IMR-90 (cell line): ENCODE measurements at regions not wholly inside any gene's neighbourhood (a gene's known extent, or its start where the extent isn't known, plus 50 kb on each side); places are given as distances from the start of the nearest gene placed in this dataset.

Source experiments
- ATAC-seq: fragments of 200-7000 bp; cut with Tn5 transposase; 2 replicates; pipeline ENCODE4 v1.9.1; 2020; ENCODE audit warnings: low read depth, mild to moderate bottlenecking, moderate library complexity
- BruUV-seq: library from RNA; stranded (reverse); fragments of 400-500 nt; replicated peaks from 2 replicates; lab custom pipeline; 2021; lab: Mats Ljungman, UMichigan
- CTCF ChIA-PET: fragments of 300-600 bp; formaldehyde crosslinking; extraction: SDS; loops from one replicate; lab custom pipeline; 2021; ENCODE audit warnings: antibody characterized with exemption; lab: Yijun Ruan, JAX
- POLR2A ChIA-PET: fragments of 300-600 bp; sonication (Branson Sonifier 250); formaldehyde crosslinking; loops from one replicate; lab custom pipeline; 2022; ENCODE audit warnings: antibody characterized with exemption; ENCODE audit not compliant: unreplicated experiment; lab: Charles Lee
- DNase-seq: peaks from one replicate; pipeline ENCODE4 v3.0.0; 2013
- H2AFZ ChIP-seq: replicated peaks from 2 replicates; pipeline ENCODE3; 2013; ENCODE audit warnings: low read length, mild to moderate bottlenecking; ENCODE audit not compliant: poor library complexity
- H2AK5ac ChIP-seq: 2 replicates; pipeline ENCODE4 v1.6.1; 2013; ENCODE audit warnings: low read depth, low read length, inconsistent platforms
- H2AK9ac ChIP-seq: replicated peaks from 2 replicates; pipeline ENCODE3; 2013; ENCODE audit warnings: mild to moderate bottlenecking, low read depth, low read length, moderate library complexity; ENCODE audit not compliant: poor library complexity
- H2BK120ac ChIP-seq: 2 replicates; pipeline ENCODE4 v1.6.1; 2013; ENCODE audit warnings: low read depth, low read length, inconsistent platforms
- H2BK15ac ChIP-seq: 3 replicates; pipeline ENCODE4 v1.6.1; 2013; ENCODE audit warnings: low read depth, low read length, inconsistent platforms
- H2BK20ac ChIP-seq: 2 replicates; pipeline ENCODE4 v1.6.1; 2013; ENCODE audit warnings: low read depth, mild to moderate bottlenecking, inconsistent platforms, low read length, moderate library complexity
- H2BK5ac ChIP-seq: 2 replicates; pipeline ENCODE4 v1.6.1; 2013; ENCODE audit warnings: mild to moderate bottlenecking, low read depth, low read length, inconsistent platforms; ENCODE audit not compliant: poor library complexity, severe bottlenecking
- H3K14ac ChIP-seq: replicated peaks from 2 replicates; pipeline ENCODE4 v1.6.1; 2013; ENCODE audit warnings: low read depth, low read length, inconsistent platforms
- H3K18ac ChIP-seq: 2 replicates; pipeline ENCODE4 v1.6.1; 2013; ENCODE audit warnings: low read depth, low read length, control low read depth
- H3K23ac ChIP-seq: 2 replicates; pipeline ENCODE4 v1.6.1; 2013; ENCODE audit warnings: low read depth, low read length, inconsistent platforms
- H3K27ac ChIP-seq: 2 replicates; pipeline ENCODE4 v1.5.1; 2013; ENCODE audit warnings: mild to moderate bottlenecking, control low read depth, low read length; ENCODE audit not compliant: insufficient read depth
- H3K27me3 ChIP-seq: 2 replicates; pipeline ENCODE4 v1.6.1; 2013; ENCODE audit warnings: low read length; ENCODE audit not compliant: control insufficient read depth, insufficient read depth
- H3K36me3 ChIP-seq: 2 replicates; pipeline ENCODE4 v1.6.1; 2013; ENCODE audit warnings: low read length, mixed read lengths; ENCODE audit not compliant: control insufficient read depth, insufficient read depth
- H3K4ac ChIP-seq: 2 replicates; pipeline ENCODE4 v1.6.1; 2013; ENCODE audit warnings: low read depth, low read length, inconsistent platforms
- H3K4me1 ChIP-seq: 2 replicates; pipeline ENCODE4 v1.6.1; 2013; ENCODE audit warnings: low read length, mixed read lengths; ENCODE audit not compliant: control insufficient read depth, insufficient read depth
- H3K4me2 ChIP-seq: 2 replicates; pipeline ENCODE4 v1.6.1; 2013; ENCODE audit warnings: low read depth, mild to moderate bottlenecking, control low read depth, low read length, moderate library complexity
- H3K4me3 ChIP-seq: 2 replicates; pipeline ENCODE4 v1.5.1; 2013; ENCODE audit warnings: low read depth, mild to moderate bottlenecking, control low read depth, low read length, moderate library complexity; ENCODE audit not compliant: insufficient read depth
- H3K56ac ChIP-seq: 2 replicates; pipeline ENCODE4 v1.6.1; 2013; ENCODE audit warnings: low read length, inconsistent platforms; ENCODE audit not compliant: insufficient read depth; ENCODE audit errors: extremely low read depth
- H3K79me1 ChIP-seq, 2 experiments: 2 replicates each; pipeline ENCODE4 v1.6.1; 2013; ENCODE audit warnings: low read length in 2 of 2, inconsistent platforms in 1 of 2, low read depth in 1 of 2
- H3K9ac ChIP-seq: 2 replicates; pipeline ENCODE4 v1.6.1; 2013; ENCODE audit warnings: low read depth, low read length, control low read depth
- H3K9me1 ChIP-seq: 2 replicates; pipeline ENCODE4 v1.6.1; 2013; ENCODE audit warnings: low read length, inconsistent platforms; ENCODE audit not compliant: insufficient read depth
- H3K9me3 ChIP-seq: 2 replicates; pipeline ENCODE4 v1.6.1; 2013; ENCODE audit warnings: low read length; ENCODE audit not compliant: control insufficient read depth, insufficient read depth
- H4K20me1 ChIP-seq: 2 replicates; pipeline ENCODE4 v1.6.1; 2013; ENCODE audit warnings: low read length, inconsistent platforms; ENCODE audit not compliant: insufficient read depth
- H4K5ac ChIP-seq: 2 replicates; pipeline ENCODE4 v1.6.1; 2013; ENCODE audit warnings: mild to moderate bottlenecking, low read depth, low read length, control low read depth
- H4K8ac ChIP-seq, 2 experiments: 2 replicates each; pipeline ENCODE4 v1.6.1; 2013; ENCODE audit warnings: low read depth in 2 of 2, low read length in 2 of 2, control low read depth in 1 of 2, inconsistent platforms in 1 of 2
- H4K91ac ChIP-seq: 2 replicates; pipeline ENCODE4 v1.6.1; 2013; ENCODE audit warnings: low read depth, low read length, inconsistent platforms; ENCODE audit not compliant: insufficient read depth
- CTCF ChIP-seq: conservative IDR thresholded peaks from 2 replicates; pipeline ENCODE4 v1.5.1; 2012; ENCODE audit warnings: mild to moderate bottlenecking, low read depth, low read length, improper control_type of control experiment
- FOS ChIP-seq: fragments of 150-350 bp; IDR thresholded peaks from 2 replicates; pipeline ENCODE4 v1.6.1; 2016; ENCODE audit warnings: low read depth, low read length
- NFE2L2 ChIP-seq: fragments of 150-350 bp; IDR thresholded peaks from 2 replicates; pipeline ENCODE4 v1.6.1; 2016; ENCODE audit warnings: low read depth, mild to moderate bottlenecking, low read length
- RAD21 ChIP-seq: IDR thresholded peaks from 2 replicates; pipeline ENCODE4 v1.6.1; 2012; ENCODE audit warnings: low read length, improper control_type of control experiment
- USF2 ChIP-seq: fragments of 150-350 bp; IDR thresholded peaks from 2 replicates; pipeline ENCODE4 v1.6.1; 2017; ENCODE audit warnings: mild to moderate bottlenecking, antibody characterized with exemption, low read length, low read depth
- WGBS, 2 experiments: methylation state at CpG; one replicate each; pipeline versions ENCODE4 v1.1.5 to v1.1.7; 2013; ENCODE audit warnings: missing lambda C conversion rate in 2 of 2; ENCODE audit not compliant: insufficient read length in 1 of 2; ENCODE audit errors: extremely low coverage in 2 of 2; 5-methylcytosine and 5-hydroxymethylcytosine counted together
- dilution Hi-C: fragments of 300-500 bp; cut with HindIII; formaldehyde crosslinking; loops from one replicate; pipeline ENCODE4 v1.14.3; 2018; ENCODE audit warnings: low sequenced_read_pairs; ENCODE audit not compliant: unreplicated experiment
- in situ Hi-C: fragments of 300-500 bp; cut with MboI; formaldehyde crosslinking; loops from 3 replicates; pipeline ENCODE4 v1.14.3; 2019; ENCODE audit warnings: low sequenced_read_pairs, inconsistent platforms, mixed read lengths
- intact Hi-C: fragments of 100-400 bp; cut with micrococcal nuclease; formaldehyde crosslinking; loops from 2 replicates; pipeline ENCODE4 v1.10.0; 2022

GRCh38 chr6:113287396-113287795 is 569.7 kb upstream of the MARCKS start:
- Histone ChIP-seq H3K36me3 (no peaks in the 10 kb centered on the region), H3K4me3 (no peak overlapping the region), H3K27me3 (no peaks in the 10 kb centered on the region), H2BK120ac (no peak overlapping the region), H4K20me1 (no peaks in the 10 kb centered on the region), H2BK20ac (no peak overlapping the region), H2BK5ac (no peak overlapping the region), H2AK9ac (no peak overlapping the region), H3K9me3 (peaks cover 6% of the 10 kb centered on the region), H3K14ac (no peak overlapping the region), H4K5ac (no peak overlapping the region), H3K56ac (no peak overlapping the region), H3K4ac (no peak overlapping the region), H3K4me1 (no peaks in the 10 kb centered on the region), H2AK5ac (no peak overlapping the region), H3K9me1 (no peaks in the 10 kb centered on the region), H2BK15ac (no peak overlapping the region), H3K4me2 (no peak overlapping the region), H3K9ac (no peak overlapping the region), H3K18ac (no peak overlapping the region), H3K23ac (no peak overlapping the region), H4K8ac (no peak overlapping the region), H3K79me1 (no peaks in the 10 kb centered on the region), H3K27ac (no peak overlapping the region), H2AFZ (no peak overlapping the region), H4K91ac (no peak overlapping the region)
- no peak for ATAC-seq
- intact Hi-C loops (no loop called here), in situ Hi-C loops (no loop called here), dilution Hi-C loops (no loop called here)
- no peak for DNase-seq
- ChIA-PET CTCF (no interaction called here), POLR2A (no interaction called here)
- TF ChIP-seq RAD21: no peak
- TF ChIP-seq NFE2L2: no peak
- no peak for TF ChIP-seq CTCF
- TF ChIP-seq FOS: no peak
- no peak for TF ChIP-seq USF2
- no CpG with 5 or more reads among the region's 2 CpGs for WGBS, 2 experiments
- no TSS peak for BruUV-seq
